ENCODE measurements at regions not wholly inside any gene's neighbourhood (a gene's known extent, or its start where the extent isn't known, plus 50 kb on each side); places are given as distances from the start of the nearest gene placed in this dataset.
"Not testable (repeated sequence)": the region's sequence is repeated elsewhere in the genome, so short reads cannot be mapped to it uniquely, and the experiment has no call there.

GRCh38 chr2:122244598-122245229 lies 489.3 kb downstream of the TSN start:
- DNase-seq, result no peak

DNA sequence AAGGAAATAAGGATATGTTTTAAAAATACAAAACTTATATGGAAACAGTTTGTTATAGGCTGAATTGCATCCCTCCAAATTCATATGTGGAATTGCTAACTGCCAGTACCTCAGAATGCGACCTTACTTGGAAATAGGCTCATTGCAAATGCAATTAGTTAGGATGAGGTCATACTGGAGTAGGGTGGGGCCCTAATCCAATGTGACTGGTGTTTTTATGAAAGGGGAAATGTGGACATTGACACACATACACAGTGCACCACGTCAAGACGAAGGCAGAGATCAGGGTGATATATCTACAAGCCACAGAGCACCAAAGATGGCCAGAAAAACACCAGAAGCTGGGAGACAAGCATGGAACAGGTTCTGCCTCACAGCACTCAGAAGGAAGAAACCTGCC lies 494.2 kb downstream of the TSN start:
- no peak for DNase-seq

- DNase-seq, result no peak
These were observed 495.7 kb downstream of the TSN start for GRCh38 chr2:122251158-122251557.

GRCh38 chr2:122251566-122251965 lies 496.1 kb downstream of the TSN start:
- no peak for DNase-seq

DNA sequence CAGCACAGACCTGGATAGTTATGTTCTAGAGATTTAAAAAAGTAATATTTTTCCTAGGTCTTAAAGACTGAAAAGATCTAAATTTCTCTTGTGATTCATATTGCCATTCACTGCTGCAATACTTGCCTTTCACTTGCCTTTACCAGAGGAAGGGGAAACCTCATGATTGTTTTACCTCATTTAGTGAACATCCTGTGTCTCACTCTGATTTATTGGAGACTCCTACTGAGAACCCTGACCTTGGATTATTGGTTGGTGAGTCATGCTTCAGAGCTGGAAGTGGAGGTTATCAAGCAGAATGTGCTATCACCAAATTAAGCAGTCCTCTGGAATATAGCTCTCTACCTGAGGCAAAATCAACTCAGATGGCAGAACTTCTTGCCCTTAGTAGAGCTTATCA lies 500.5 kb downstream of the TSN start:
- no peak for DNase-seq

DNA sequence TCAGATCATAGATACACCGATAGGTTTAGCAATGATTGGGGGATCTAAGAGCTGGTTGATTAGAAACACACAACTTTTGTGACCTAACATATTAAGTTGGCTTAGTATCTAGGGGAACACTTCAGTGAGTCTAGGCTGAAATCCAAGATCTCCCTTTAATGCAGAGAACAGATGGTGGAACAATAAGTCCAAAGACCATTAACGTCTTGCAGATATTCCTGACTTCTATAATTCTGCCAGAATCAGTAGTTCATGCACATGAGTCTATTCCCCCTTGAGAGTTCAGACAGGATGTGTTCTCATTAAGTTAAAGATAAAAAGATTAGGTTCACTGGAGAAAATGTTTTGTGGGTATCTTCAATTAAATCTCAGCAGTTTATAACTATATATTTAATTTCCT lies 506.5 kb downstream of the TSN start:
- no peak for DNase-seq

DNA sequence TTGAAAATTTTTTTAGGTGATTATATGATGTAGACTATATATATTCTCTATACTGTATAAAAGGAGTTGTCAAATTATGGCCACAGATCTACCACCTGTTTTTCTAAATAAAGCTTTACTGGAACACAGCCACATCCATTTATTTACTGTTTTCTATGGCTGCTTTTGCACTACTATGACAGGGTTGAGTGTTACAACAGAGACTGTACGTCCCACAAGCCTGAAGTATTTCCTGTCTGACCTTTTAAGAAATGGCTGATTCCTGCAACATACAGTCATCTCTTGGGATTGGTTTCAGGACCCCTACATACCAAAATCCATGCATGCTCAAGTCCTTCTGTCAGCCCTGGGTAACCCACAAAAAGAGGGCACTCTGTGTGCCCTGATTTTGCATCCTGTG lies 508.3 kb downstream of the TSN start:
- no peak for DNase-seq

DNA sequence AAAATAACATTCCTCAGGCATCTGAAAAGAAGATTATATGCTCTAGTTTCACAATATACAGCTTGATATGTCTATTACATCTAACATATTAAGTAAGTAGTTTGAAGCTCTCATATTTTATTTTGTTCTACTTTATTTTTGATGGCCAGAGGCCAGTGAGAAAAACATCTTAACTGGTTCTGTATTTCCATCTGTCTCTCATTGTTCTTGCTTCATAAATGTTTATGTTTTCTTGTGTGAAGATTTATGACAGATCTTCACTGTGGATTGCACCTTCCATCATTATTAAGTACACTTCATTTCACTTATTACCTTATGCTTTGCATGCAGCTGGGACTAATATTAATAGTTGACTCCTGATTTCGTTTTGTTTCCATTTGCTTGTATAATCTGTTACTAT lies 511.2 kb downstream of the TSN start:
- DNase-seq, result no peak

DNA sequence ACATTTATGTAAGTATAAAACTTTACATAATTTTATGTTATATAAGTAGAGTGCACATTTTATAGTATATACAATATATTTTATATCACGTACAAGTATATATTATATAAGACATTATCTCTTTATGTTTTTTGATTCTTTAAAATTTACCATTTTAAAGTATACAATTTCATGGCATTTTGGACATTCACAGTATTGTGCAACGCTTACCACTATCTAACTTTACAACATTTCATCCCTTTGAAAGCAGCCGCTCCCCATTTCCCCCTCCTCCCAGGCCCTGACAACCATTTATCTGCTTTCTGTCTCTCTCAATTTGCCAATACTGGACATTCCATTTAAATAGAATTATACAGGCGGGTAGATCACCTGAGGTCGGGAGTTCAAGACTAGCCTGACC lies 512.5 kb downstream of the TSN start:
- no peak for DNase-seq

- no peak for DNase-seq
These were observed 518.5 kb downstream of the TSN start for GRCh38 chr2:122273785-122274419.

DNA sequence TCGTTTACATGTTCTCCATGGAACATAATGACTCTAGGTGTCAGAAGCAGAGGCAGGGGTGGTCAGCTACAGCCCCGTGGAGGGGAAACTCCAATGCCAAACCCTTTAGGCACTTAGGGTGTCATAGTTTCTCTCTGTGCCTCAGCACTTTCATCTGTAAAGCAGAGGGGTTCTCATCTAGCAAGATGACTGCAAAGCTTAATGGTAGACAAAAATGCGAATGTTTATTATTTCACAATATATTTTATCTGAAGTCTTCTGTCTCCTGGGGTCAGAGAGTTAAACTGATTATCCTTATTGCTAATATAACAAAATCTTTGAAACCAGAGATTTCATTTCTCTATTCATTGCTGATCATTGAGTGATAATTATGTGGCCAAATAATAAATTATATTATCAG lies 522.5 kb downstream of the TSN start:
- no peak for DNase-seq

DNA sequence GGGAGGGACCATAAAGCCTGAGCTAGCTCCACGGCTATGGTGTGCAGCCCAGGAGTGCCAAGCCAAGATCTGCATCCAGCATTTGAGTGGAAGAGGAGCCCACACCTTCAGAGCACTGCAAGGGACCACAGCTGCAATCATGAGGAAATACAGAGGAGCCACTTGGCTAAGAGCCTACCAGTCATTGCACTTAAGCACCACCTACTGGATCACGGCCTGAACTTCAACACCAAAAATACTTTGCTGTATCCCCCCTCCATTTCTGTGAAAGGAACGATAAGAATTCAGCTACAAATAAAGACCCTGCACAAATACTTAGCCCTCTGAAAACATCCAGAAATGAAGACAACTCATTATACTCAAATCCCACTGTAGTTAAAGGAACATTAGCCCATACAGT lies 545.3 kb downstream of the TSN start:
- DNase-seq, result peak; percentile 6

GRCh38 chr2:122307763-122308162 lies 552.3 kb downstream of the TSN start:
- DNase-seq, result no peak

DNA sequence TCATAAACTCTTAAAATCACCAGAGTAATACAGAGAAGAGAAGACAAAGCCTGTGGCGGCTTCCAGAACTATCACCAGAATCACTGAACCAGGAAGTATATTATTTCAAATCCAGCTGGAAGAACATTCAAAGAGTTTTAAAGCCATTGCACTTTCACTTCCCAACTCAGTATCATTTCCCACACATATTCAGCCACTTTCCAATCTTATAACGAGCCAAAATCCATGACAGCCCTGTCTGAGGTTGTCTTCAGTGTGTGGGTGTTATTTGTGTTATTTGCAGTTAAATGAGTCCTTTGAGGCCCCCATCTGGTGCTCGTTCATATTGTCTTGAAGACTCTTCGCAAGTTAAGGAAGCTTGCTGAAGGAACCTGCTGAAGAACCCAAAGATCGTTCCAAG lies 559.9 kb downstream of the TSN start:
- DNase-seq, result no peak

GRCh38 chr2:122319539-122320132 lies 564.2 kb downstream of the TSN start:
- DNase-seq, result no peak

- DNase-seq, result no peak
These were observed 567.4 kb downstream of the TSN start for GRCh38 chr2:122322815-122323214.

GRCh38 chr2:122323927-122324326 lies 568.5 kb downstream of the TSN start:
- DNase-seq, result no peak

DNA sequence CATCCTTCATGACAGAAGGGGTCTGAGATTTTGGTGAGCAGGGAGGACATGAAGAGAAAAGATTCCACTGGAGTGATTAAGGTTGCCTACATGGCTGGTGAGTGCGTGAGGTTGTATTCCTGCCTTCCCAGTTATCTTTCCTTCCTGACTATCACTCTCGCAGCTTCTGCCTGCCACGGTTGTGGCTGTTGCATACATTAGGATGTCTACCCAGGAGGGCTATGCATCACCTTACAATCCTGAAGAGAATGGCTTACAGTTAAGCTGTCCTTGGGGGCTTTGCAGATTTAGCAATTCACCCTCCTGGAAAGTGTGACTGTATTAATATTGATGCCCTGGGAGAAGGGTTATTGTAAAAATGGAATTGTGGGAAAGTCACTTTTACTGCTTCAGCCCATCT lies 571.0 kb downstream of the TSN start:
- no peak for DNase-seq

DNA sequence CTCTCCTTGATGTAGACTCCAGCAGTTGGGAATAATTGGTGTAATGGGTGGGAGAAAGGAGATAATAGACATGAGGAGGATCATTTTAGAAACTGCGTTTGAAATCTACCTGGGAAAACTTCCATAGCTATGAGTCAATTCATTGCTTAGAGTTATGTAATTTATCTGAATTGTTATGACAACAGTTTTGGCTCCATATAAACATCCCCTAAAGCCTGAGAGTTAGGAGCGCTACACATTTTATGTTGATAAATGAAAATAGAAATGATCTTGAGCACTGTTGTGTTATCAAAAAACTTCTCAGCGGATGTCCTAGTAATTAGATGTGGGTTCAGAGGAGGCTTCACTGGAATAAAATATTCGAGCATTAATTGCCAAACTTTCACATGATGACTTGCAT lies 573.4 kb downstream of the TSN start:
- DNase-seq, result no peak

GRCh38 chr2:122329278-122329677 lies 573.8 kb downstream of the TSN start:
- no peak for DNase-seq

DNA sequence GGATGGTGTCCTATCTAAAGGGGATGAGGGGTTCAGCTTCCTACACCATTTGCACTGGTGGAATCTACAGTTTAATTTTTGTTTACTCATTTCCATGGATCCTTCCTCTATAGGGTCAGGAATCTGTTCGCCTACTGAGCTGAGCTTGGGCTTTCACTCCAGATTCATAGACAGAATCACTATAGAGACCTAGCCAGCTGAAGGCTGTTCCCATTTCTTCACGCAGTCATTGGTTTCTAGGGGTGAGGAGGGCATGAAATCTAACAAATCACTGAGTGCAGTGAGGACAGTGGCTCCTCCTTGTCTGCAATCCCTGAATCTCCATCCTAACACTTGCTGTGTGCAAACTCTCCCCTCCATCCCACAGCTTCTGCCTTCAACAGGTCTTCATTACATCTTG lies 578.5 kb downstream of the TSN start:
- no peak for DNase-seq

DNA sequence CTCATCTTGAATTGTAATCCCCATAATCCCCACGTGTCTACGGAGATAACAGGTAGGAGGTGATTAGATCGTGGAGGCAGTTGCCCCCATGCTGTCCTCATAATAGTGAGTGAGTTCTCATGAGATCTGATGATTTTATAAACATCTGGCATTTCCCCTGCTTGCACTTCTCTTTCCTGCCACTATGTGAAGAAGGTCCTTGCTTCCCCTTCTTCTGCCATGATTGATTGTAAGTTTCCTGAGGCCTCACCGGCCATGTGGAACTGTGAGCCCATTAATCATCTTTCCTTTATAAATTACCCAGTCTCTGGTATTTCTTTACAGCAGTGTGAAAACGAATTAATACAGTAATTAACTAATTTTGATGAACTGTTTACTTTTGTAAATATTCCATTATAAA lies 582.5 kb downstream of the TSN start:
- no peak for DNase-seq

DNA sequence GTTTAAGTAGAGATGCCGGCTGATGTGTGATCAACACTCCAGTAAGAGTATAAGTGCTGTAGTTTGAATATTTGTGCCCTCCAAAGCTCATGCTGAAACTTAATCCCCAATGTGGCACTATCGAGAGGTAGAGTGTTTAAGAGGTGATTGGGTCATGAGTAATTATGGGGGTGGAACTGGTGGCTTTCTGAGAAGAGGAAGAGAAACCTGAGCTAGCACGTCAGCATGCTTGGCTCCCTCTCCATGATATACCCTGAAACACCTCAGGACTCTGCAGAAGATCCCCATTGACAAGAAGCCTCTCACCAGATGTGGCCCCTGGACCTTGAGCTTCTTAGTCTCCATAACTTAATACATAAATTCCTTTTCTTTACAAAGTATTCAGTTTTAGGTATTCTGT lies 584.8 kb downstream of the TSN start:
- no peak for DNase-seq

DNA sequence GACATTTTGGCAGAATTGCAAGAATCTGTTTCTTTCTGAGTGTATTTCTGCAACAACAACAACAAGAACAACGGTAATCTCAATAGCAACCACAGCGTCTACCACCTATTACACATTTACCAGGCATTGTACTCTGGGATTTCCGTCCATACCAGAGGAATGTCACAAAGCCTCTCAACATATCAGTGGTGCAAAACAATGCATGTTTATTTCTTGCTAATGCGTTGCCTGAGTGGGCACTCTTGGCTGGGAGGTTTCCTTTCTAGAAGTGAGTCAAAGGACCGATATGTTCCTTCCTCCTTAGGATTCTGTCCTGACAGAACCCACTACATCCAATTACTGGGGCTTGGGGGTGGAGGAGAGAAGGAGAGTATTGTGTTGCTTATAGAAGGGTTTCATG lies 585.6 kb downstream of the TSN start:
- DNase-seq, result no peak

DNA sequence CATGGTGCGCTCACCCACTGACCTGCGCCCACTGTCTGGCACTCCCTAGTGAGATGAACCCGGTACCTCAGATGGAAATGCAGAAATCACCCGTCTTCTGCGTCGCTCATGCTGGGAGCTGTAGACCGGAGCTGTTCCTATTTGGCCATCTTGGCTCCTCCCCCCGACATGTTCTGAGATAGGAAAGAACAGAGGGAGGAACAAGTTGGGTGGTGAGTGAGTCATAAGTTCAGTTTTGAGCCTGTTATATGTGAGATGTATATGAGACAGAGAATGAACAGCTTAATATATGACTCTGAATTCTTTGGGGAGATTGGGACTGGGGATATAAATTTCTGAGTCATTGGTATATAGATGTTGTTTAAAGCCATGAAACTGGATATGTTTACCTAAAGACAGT lies 596.7 kb downstream of the TSN start:
- DNase-seq, result not testable (repeated sequence)

Data from activated CD4-positive, alpha-beta T cell treated with anti-CD3 and anti-CD28 coated beads, Interleukin-10, Interleukin-2, amounts not matched to agents 100 ng/mL and 50 ng/mL, durations not matched to agents 16 hours and 8 hours (primary cell).